ENCODE measurements at regions not wholly inside any gene's neighbourhood (a gene's known extent, or its start where the extent isn't known, plus 50 kb on each side); places are given as distances from the start of the nearest gene placed in this dataset.

GRCh38 chr13:109883181-109884180 lies 97.1 kb upstream of the IRS2 start:
- DNase-seq = no peak
- Mint-ChIP-seq H3K36me3 (ENCODE audit: low read depth) (no peaks in the 10 kb centered on the region), H3K4me1 (no peaks in the 10 kb centered on the region), H3K27me3 (ENCODE audit: insufficient read depth) (no peaks in the 10 kb centered on the region), H3K9me3 (peaks cover 5% of the 10 kb centered on the region), H3K4me3 (no peak overlapping the region), H3K27ac (no peak overlapping the region)
- TF ChIP-seq, protein P1, sequence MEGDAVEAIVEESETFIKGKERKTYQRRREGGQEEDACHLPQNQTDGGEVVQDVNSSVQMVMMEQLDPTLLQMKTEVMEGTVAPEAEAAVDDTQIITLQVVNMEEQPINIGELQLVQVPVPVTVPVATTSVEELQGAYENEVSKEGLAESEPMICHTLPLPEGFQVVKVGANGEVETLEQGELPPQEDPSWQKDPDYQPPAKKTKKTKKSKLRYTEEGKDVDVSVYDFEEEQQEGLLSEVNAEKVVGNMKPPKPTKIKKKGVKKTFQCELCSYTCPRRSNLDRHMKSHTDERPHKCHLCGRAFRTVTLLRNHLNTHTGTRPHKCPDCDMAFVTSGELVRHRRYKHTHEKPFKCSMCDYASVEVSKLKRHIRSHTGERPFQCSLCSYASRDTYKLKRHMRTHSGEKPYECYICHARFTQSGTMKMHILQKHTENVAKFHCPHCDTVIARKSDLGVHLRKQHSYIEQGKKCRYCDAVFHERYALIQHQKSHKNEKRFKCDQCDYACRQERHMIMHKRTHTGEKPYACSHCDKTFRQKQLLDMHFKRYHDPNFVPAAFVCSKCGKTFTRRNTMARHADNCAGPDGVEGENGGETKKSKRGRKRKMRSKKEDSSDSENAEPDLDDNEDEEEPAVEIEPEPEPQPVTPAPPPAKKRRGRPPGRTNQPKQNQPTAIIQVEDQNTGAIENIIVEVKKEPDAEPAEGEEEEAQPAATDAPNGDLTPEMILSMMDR (conservative IDR thresholded peaks at IDR 0.05) = no peak
- Histone ChIP-seq H3K4me3 (ENCODE audit: low read length) (no peak overlapping the region), H3K27me3 (ENCODE audit: control insufficient read depth, insufficient read depth, low read length, poor library complexity, severe bottlenecking) (no peaks in the 10 kb centered on the region), H3K4me1 (ENCODE audit: control insufficient read depth, insufficient read depth, low read length) (no peaks in the 10 kb centered on the region), H3K27ac (ENCODE audit: low read depth, low read length) (no peak overlapping the region), H3K36me3 (ENCODE audit: control insufficient read depth, insufficient read depth, low read length) (no peaks in the 10 kb centered on the region), H3K9me3 (ENCODE audit: control insufficient read depth, low read length) (no peaks in the 10 kb centered on the region), H3K9ac (ENCODE audit: extremely low read depth, low read length, poor library complexity, severe bottlenecking) (no peak overlapping the region)
- WGBS, 2 experiments (ENCODE audit: insufficient coverage in 1 of 2, insufficient read length in 1 of 2) = 92 to 98% methylated on average over 15 to 20 of the region's 20 CpGs

GRCh38 chr13:109881961-109882558 lies 95.7 kb upstream of the IRS2 start:
- H3K4me1 ChIP-seq (ENCODE audit: control insufficient read depth, insufficient read depth, low read length) = no peaks in the 10 kb centered on the region
- H3K36me3 ChIP-seq (ENCODE audit: control insufficient read depth, insufficient read depth, low read length) = no peaks in the 10 kb centered on the region
- Mint-ChIP-seq H3K4me3 (no peak overlapping the region), H3K9me3 (no peaks in the 10 kb centered on the region), H3K36me3 (ENCODE audit: low read depth) (no peaks in the 10 kb centered on the region), H3K27ac (no peak overlapping the region), H3K4me1 (no peaks in the 10 kb centered on the region), H3K27me3 (ENCODE audit: insufficient read depth) (no peaks in the 10 kb centered on the region)
- no peaks in the 10 kb centered on the region for H3K27me3 ChIP-seq (ENCODE audit: control insufficient read depth, insufficient read depth, low read length, poor library complexity, severe bottlenecking)
- TF ChIP-seq, protein P1 (conservative IDR thresholded peaks at IDR 0.05) = no peak
- WGBS, 2 experiments (ENCODE audit: insufficient coverage in 1 of 2, insufficient read length in 1 of 2) = 89 to 97% methylated on average over 12 to 14 of the region's 14 CpGs
- no peak overlapping the region for H3K9ac ChIP-seq (ENCODE audit: extremely low read depth, low read length, poor library complexity, severe bottlenecking)
- no peaks in the 10 kb centered on the region for H3K9me3 ChIP-seq (ENCODE audit: control insufficient read depth, low read length)
- DNase-seq = no peak
- no peak overlapping the region for H3K4me3 ChIP-seq (ENCODE audit: low read length)
- no peak overlapping the region for H3K27ac ChIP-seq (ENCODE audit: low read depth, low read length)

DNA sequence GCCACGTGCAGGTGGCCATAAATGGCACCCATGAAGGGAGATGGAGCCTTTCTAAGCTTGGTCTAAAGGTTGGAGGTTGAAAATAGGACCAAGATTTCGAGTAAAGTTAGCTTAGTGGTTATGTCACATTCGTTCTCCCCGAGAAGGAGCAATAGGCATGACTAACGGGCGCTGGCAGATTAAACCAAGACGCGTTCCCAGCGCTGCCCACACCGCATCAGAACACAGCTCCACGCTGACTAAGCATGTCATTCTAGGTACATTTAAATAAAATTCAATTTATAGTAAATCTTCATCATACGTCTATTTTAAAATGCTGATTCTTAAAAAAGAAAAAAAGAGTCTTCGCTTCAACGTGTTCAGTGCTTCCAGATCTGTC lies 95.0 kb upstream of the IRS2 start:
- H3K9me3 Mint-ChIP-seq = no peaks in the 10 kb centered on the region
- Histone ChIP-seq H3K9ac (ENCODE audit: extremely low read depth, low read length, poor library complexity, severe bottlenecking) (no peak overlapping the region), H3K27me3 (ENCODE audit: control insufficient read depth, insufficient read depth, low read length, poor library complexity, severe bottlenecking) (no peaks in the 10 kb centered on the region), H3K4me3 (ENCODE audit: low read length) (no peak overlapping the region), H3K4me1 (ENCODE audit: control insufficient read depth, insufficient read depth, low read length) (no peaks in the 10 kb centered on the region), H3K36me3 (ENCODE audit: control insufficient read depth, insufficient read depth, low read length) (no peaks in the 10 kb centered on the region), H3K27ac (ENCODE audit: low read depth, low read length) (no peak overlapping the region), H3K9me3 (ENCODE audit: control insufficient read depth, low read length) (no peaks in the 10 kb centered on the region)
- no peak for DNase-seq
- no peaks in the 10 kb centered on the region for H3K27me3 Mint-ChIP-seq (ENCODE audit: insufficient read depth)
- no peaks in the 10 kb centered on the region for H3K36me3 Mint-ChIP-seq (ENCODE audit: low read depth)
- WGBS, 2 experiments (ENCODE audit: insufficient coverage in 1 of 2, insufficient read length in 1 of 2) = 95 to 98% methylated on average over 14 of the region's 14 CpGs
- TF ChIP-seq, protein P1 (conservative IDR thresholded peaks at IDR 0.05) = no peak
- H3K4me1 Mint-ChIP-seq = no peaks in the 10 kb centered on the region
- H3K27ac Mint-ChIP-seq = no peak overlapping the region
- H3K4me3 Mint-ChIP-seq = no peak overlapping the region
